ENCODE measurements at regions not wholly inside any gene's neighbourhood (a gene's known extent, or its start where the extent isn't known, plus 50 kb on each side); places are given as distances from the start of the nearest gene placed in this dataset.

DNA sequence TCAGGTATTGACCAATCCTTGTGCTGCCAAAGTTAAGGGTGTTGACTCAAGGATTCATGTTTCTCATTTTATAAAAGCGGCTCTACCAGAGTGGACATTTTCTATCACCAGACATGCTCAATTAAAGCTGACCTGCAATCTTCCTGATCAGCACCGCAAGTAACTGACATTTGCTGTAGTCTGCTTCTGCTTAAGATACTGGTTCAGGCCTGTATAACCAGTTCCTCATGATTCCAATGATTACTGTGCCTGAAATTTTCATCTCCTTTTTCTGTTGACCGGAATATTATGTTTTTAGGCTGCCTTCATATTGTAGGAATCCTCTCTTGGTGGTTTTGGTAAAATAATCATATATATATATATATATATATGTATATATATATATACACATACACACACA is 160.2 kb upstream of the SPIN4 start:
- H3K36me3 ChIP-seq (ENCODE audit: control insufficient read depth in 2 of 2, extremely low read depth in 1 of 2, insufficient read depth in 2 of 2, low read length in 2 of 2) = no peaks in the 10 kb centered on the region
- no peaks in the 10 kb centered on the region for H3K9me3 ChIP-seq (replicated peaks; ENCODE audit: control insufficient read depth, insufficient read depth, low read length)
- no TSS peak for BruUV-seq (replicated peaks)
- CTCF ChIA-PET = interaction anchor here (1.8 kb wide), 1 partner anchor 261 kb away, joined by 5 read pairs; no protein-coding TSS in a partner anchor
- H3K9ac ChIP-seq (replicated peaks; ENCODE audit: extremely low read depth, insufficient read depth, low read length) = no peak overlapping the region
- TF ChIP-seq JUN (IDR thresholded peaks at IDR 0.05; ENCODE audit: borderline replicate concordance, insufficient read depth, insufficient read length, low read depth) = no peak
- TF ChIP-seq, protein P1, sequence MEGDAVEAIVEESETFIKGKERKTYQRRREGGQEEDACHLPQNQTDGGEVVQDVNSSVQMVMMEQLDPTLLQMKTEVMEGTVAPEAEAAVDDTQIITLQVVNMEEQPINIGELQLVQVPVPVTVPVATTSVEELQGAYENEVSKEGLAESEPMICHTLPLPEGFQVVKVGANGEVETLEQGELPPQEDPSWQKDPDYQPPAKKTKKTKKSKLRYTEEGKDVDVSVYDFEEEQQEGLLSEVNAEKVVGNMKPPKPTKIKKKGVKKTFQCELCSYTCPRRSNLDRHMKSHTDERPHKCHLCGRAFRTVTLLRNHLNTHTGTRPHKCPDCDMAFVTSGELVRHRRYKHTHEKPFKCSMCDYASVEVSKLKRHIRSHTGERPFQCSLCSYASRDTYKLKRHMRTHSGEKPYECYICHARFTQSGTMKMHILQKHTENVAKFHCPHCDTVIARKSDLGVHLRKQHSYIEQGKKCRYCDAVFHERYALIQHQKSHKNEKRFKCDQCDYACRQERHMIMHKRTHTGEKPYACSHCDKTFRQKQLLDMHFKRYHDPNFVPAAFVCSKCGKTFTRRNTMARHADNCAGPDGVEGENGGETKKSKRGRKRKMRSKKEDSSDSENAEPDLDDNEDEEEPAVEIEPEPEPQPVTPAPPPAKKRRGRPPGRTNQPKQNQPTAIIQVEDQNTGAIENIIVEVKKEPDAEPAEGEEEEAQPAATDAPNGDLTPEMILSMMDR (IDR thresholded peaks at IDR 0.05; ENCODE audit: extremely low read depth in 1 of 2, insufficient read depth in 1 of 2, low read depth in 1 of 2, low read length in 2 of 2) = no peak
- no peak for TF ChIP-seq POLR2AphosphoS5 (IDR thresholded peaks at IDR 0.05; ENCODE audit: insufficient read depth, low read depth, low read length)
- TF ChIP-seq POLR2A (IDR thresholded peaks at IDR 0.05; ENCODE audit: low read depth, low read length) = no peak
- no peak for TF ChIP-seq MYC (IDR thresholded peaks at IDR 0.05; ENCODE audit: low read depth, low read length)
- no peak for TF ChIP-seq FOS (IDR thresholded peaks at IDR 0.05; ENCODE audit: borderline replicate concordance, insufficient read depth, low read length)
- no peak for TF ChIP-seq MAX (IDR thresholded peaks at IDR 0.05; ENCODE audit: insufficient read depth, insufficient read length)
- TF ChIP-seq EZH2 (IDR thresholded peaks at IDR 0.05; ENCODE audit: borderline replicate concordance, low read depth, low read length, severe bottlenecking) = no peak
- no peak for TF ChIP-seq GATA2 (IDR thresholded peaks at IDR 0.05; ENCODE audit: insufficient read depth, insufficient read length, low read depth, low read length)
- no peaks in the 10 kb centered on the region for H3K4me1 ChIP-seq (ENCODE audit: control insufficient read depth, extremely low read depth, insufficient read depth, low read length)
- dilution Hi-C loops (cut with MboI; ENCODE audit: extremely low pct_ligation_motif_present, low sequenced_read_pairs) (no loop called here), intact Hi-C loops (cut with micrococcal nuclease) (no loop called here)
- FAIRE-seq = no peak
- no peak overlapping the region for H3K4me2 ChIP-seq (ENCODE audit: insufficient read depth, low read length)
- H4K20me1 ChIP-seq (replicated peaks; ENCODE audit: control insufficient read depth, extremely low read depth, insufficient read depth, low read length) = no peaks in the 10 kb centered on the region
- DNase-seq (ENCODE audit: low read depth, low spot score) = no peak
- H3K27ac ChIP-seq (ENCODE audit: insufficient read depth, low read depth, low read length) = no peak overlapping the region
- H3K4me3 ChIP-seq (replicated peaks in 1 of 3; ENCODE audit: insufficient read depth in 1 of 3, low read depth in 1 of 3, low read length in 3 of 3) = no peak overlapping the region
- H3K79me2 ChIP-seq (ENCODE audit: control insufficient read depth, insufficient read depth, low read length) = no peaks in the 10 kb centered on the region
- POLR2A ChIA-PET = no interaction called here
- H3K9me1 ChIP-seq (replicated peaks; ENCODE audit: control insufficient read depth, extremely low read depth, insufficient read depth, low read length) = no peaks in the 10 kb centered on the region
- H2AFZ ChIP-seq (ENCODE audit: low read depth, low read length) = no peak overlapping the region
- H3K27me3 ChIP-seq (ENCODE audit: control insufficient read depth in 2 of 2, insufficient read depth in 2 of 2, low read length in 2 of 2) = no peaks in the 10 kb centered on the region

Data from endothelial cell of umbilical vein (primary cell).